ENCODE measurements at regions not wholly inside any gene's neighbourhood (a gene's known extent, or its start where the extent isn't known, plus 50 kb on each side); places are given as distances from the start of the nearest gene placed in this dataset.

GRCh38 chr14:41073544-41073943, 533.1 kb upstream of the LRFN5 start:
- TF ChIP-seq CTCF (IDR thresholded peaks at IDR 0.05) (no peak), REST (IDR thresholded peaks at IDR 0.05; ENCODE audit: insufficient read depth in 1 of 2, low read depth in 2 of 2, low read length in 1 of 2) (no peak), POLR2AphosphoS5 (IDR thresholded peaks at IDR 0.05; ENCODE audit: low read depth, low read length) (no peak), SIN3A (IDR thresholded peaks at IDR 0.05; ENCODE audit: borderline replicate concordance, insufficient read depth, low read depth, low read length) (no peak), TCF7L2 (IDR thresholded peaks at IDR 0.05; ENCODE audit: low read depth, low read length) (no peak)

All from Panc1 (cell line).